KMS-11 (cell line): ENCODE measurements at regions not wholly inside any gene's neighbourhood (a gene's known extent, or its start where the extent isn't known, plus 50 kb on each side); places are given as distances from the start of the nearest gene placed in this dataset.

Experiments used
- H2AFZ ChIP-seq: fragments of 200-600 bp; sonication (generic); 2 replicates; pipeline ENCODE4 v1.6.1; 2016; ENCODE audit warnings: antibody characterized with exemption, mixed run types, low read depth
- H3K27ac ChIP-seq: fragments of 200-600 bp; sonication (generic); 2 replicates; pipeline ENCODE4 v1.6.1; 2016; ENCODE audit warnings: mild to moderate bottlenecking, mixed run types
- H3K27me3 ChIP-seq: fragments of 200-600 bp; sonication (generic); 2 replicates; pipeline ENCODE4 v1.6.1; 2017; ENCODE audit warnings: mild to moderate bottlenecking, low read depth, mixed run types, moderate library complexity; ENCODE audit not compliant: insufficient read depth
- H3K36me3 ChIP-seq: fragments of 200-600 bp; sonication (generic); 2 replicates; pipeline ENCODE4 v1.6.1; 2017; ENCODE audit warnings: mild to moderate bottlenecking, mixed run types; ENCODE audit not compliant: insufficient read depth
- H3K4me1 ChIP-seq: fragments of 200-600 bp; sonication (generic); 2 replicates; pipeline ENCODE4 v1.6.1; 2016; ENCODE audit warnings: mild to moderate bottlenecking, low read depth, mixed run types; ENCODE audit not compliant: poor library complexity, severe bottlenecking
- H3K4me2 ChIP-seq: fragments of 200-600 bp; sonication (generic); 2 replicates; pipeline ENCODE4 v1.7.0; 2016; ENCODE audit warnings: mild to moderate bottlenecking, mixed run types
- H3K4me3 ChIP-seq: fragments of 200-600 bp; sonication (generic); IDR thresholded peaks from 2 replicates; pipeline ENCODE4 v1.6.1; 2017; ENCODE audit warnings: low read depth, low read length, mixed read lengths; ENCODE audit not compliant: insufficient read depth
- H3K79me2 ChIP-seq: fragments of 200-600 bp; sonication (generic); 2 replicates; pipeline ENCODE4 v1.6.1; 2016; ENCODE audit warnings: low read depth, mixed run types; ENCODE audit not compliant: insufficient read depth
- H3K9ac ChIP-seq: fragments of 200-600 bp; sonication (generic); 2 replicates; pipeline ENCODE4 v1.6.1; 2016; ENCODE audit warnings: mild to moderate bottlenecking, mixed run types
- H4K20me1 ChIP-seq: fragments of 200-600 bp; sonication (generic); 2 replicates; pipeline ENCODE4 v1.6.1; 2016; ENCODE audit warnings: mild to moderate bottlenecking, mixed run types; ENCODE audit not compliant: insufficient read depth
- TF ChIP-seq, protein P1 (sequence below): fragments of 200-600 bp; sonication (generic); conservative IDR thresholded peaks from 2 replicates; pipeline ENCODE4 v1.6.1; 2017; ENCODE audit warnings: low read depth, mild to moderate bottlenecking, antibody characterized with exemption, low read length, moderate library complexity, mixed read lengths

DNA sequence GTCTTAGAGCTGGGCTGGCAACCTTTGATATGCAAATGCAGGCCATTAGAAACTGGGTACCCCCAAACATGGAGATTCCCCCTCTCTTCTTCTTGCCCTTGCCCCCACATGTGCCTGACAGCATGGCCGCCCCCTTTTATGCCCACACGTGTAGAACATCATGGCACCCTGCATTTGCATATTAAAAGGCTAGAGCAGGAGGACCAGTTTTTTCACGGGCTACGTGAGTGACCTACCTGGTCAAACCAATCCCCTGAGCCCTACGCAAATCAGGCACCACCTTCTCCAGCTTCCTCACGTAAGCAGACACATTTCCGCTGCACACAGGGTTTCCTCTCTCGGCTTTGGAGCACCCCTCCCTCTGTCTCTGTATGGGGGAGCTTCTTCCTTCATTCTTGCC lies 110.9 kb upstream of the COPS8 start:
- Histone ChIP-seq H3K4me2 (no peak overlapping the region), H3K4me1 (no peaks in the 10 kb centered on the region)

DNA sequence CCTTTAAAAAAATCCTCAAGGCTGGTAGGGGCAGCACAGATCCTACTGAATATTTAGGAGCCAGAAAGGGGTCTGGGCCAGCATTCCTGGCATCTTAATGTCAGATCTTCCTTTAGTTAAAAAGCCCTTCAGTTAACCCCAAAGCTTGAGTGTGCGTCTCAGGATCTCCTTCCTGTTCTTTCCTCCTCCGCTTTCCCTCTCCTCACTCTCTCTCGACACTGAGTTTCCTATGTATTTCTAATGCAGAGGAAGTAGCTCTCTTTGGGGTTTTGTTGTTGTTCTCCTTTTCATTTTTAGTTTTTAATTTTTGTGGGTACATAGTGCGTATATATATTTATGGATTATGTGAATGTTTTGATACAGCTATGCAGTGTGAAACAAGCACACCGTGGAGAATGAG lies 109.9 kb upstream of the COPS8 start:
- Histone ChIP-seq H3K27ac (no peak overlapping the region), H3K4me1 (no peaks in the 10 kb centered on the region), H3K9ac (no peak overlapping the region), H3K36me3 (no peaks in the 10 kb centered on the region), H3K79me2 (no peaks in the 10 kb centered on the region), H2AFZ (no peak overlapping the region), H3K4me3 (no peak overlapping the region), H3K4me2 (no peak overlapping the region), H4K20me1 (no peaks in the 10 kb centered on the region), H3K27me3 (no peaks in the 10 kb centered on the region)
- TF ChIP-seq, protein P1, sequence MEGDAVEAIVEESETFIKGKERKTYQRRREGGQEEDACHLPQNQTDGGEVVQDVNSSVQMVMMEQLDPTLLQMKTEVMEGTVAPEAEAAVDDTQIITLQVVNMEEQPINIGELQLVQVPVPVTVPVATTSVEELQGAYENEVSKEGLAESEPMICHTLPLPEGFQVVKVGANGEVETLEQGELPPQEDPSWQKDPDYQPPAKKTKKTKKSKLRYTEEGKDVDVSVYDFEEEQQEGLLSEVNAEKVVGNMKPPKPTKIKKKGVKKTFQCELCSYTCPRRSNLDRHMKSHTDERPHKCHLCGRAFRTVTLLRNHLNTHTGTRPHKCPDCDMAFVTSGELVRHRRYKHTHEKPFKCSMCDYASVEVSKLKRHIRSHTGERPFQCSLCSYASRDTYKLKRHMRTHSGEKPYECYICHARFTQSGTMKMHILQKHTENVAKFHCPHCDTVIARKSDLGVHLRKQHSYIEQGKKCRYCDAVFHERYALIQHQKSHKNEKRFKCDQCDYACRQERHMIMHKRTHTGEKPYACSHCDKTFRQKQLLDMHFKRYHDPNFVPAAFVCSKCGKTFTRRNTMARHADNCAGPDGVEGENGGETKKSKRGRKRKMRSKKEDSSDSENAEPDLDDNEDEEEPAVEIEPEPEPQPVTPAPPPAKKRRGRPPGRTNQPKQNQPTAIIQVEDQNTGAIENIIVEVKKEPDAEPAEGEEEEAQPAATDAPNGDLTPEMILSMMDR: no peak

More for the DNA sequence above, 110.9 kb upstream of the COPS8 start:
- Histone ChIP-seq H3K27ac (no peak overlapping the region), H3K4me3 (no peak overlapping the region), H2AFZ (no peak overlapping the region), H3K27me3 (no peaks in the 10 kb centered on the region), H3K79me2 (no peaks in the 10 kb centered on the region), H3K36me3 (no peaks in the 10 kb centered on the region), H3K9ac (no peak overlapping the region), H4K20me1 (no peaks in the 10 kb centered on the region)
- TF ChIP-seq, protein P1: no peak

DNA sequence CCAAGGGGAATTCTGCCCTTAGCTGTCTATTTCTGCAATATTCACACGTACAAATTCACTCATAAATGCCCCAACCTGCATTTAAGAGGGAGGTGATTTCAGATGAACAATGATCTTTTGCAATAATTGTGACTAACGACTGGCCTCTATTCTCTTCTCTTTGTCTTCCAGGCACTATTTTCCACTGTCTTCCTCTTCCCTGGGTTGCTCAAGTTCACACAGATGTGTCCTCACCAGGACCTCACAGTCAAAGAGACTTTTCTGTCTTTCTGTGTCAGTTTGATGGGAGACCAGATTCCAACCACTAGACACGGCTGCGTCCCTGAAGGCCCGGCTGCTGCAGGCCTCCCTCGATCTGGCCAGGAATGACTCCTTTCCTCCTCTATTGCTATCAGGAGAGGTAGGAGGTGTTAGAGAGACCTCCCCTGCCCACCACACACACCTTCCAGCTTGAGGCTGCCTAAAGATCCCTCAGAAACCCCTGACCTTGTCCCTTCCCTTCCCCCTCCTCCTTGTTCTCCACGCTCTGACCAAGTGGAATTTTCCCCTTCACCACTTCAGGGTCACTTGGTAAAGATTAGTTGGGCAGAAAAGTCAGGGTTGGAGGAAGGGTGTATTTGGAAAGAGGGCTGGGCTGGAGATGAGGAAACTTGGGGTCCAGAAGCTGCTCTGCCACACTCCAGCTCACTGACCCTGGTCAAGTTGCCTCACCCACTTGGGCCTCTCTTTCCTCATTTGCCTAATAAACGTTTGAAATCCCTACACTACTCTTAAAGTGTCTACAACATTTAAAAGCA lies 109.2 kb upstream of the COPS8 start:
- Histone ChIP-seq H3K4me3 (no peak overlapping the region), H3K9ac (no peak overlapping the region), H3K4me2 (no peak overlapping the region), H3K27ac (no peak overlapping the region), H2AFZ (no peak overlapping the region), H3K79me2 (no peaks in the 10 kb centered on the region), H3K36me3 (no peaks in the 10 kb centered on the region), H3K4me1 (no peaks in the 10 kb centered on the region), H3K27me3 (no peaks in the 10 kb centered on the region), H4K20me1 (no peaks in the 10 kb centered on the region)
- TF ChIP-seq, protein P1: no peak

DNA sequence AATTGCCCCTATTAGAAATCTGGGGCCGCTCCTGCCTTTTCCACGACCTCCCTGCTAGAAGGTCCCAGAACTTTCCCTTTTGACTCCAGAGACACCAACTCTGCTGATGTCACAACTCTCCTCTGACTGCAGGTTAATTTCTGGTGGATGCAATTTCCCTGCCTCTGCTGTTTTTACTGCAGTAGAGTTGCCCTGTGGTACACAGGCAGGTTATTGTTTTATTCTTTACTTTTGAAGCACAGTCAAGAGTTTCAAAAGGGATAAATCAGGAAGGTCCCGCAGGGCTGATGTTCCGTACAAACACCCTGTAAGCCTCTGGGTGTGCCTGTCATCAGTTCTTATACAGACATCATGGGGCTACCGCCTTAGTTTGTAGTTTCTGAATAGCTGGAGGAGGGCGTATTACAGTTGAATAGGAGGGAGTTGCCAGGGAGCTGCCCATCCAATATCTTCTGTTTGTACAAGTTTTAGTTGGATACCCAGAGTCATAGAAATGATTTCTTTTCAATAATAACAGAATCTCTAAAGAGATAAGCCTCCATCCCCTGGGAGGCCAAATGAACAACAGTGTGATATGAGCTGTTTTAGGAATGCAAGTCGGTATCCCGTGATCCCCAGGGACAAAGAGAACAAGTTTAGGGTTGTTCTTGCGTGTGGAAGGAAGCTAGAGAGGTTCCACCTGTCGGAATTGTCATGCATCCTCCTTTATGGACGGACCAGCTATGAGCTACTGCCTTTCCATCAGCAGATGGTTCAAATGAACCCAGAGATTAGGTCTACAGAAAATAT lies 108.4 kb upstream of the COPS8 start:
- no peak overlapping the region for H3K4me2 ChIP-seq
- no peaks in the 10 kb centered on the region for H3K79me2 ChIP-seq
- TF ChIP-seq, protein P1: no peak
- H3K9ac ChIP-seq: no peak overlapping the region
- no peak overlapping the region for H3K27ac ChIP-seq
- no peaks in the 10 kb centered on the region for H4K20me1 ChIP-seq
- no peak overlapping the region for H2AFZ ChIP-seq
- H3K4me3 ChIP-seq: no peak overlapping the region
- no peaks in the 10 kb centered on the region for H3K36me3 ChIP-seq
- H3K27me3 ChIP-seq: no peaks in the 10 kb centered on the region
- no peaks in the 10 kb centered on the region for H3K4me1 ChIP-seq
